Activated CD8-positive, alpha-beta memory T cell treated with anti-CD3 and anti-CD28 coated beads, Interleukin-2, amount 50 U/mL, for 48 hours (primary cell): ENCODE measurements at regions not wholly inside any gene's neighbourhood (a gene's known extent, or its start where the extent isn't known, plus 50 kb on each side); places are given as distances from the start of the nearest gene placed in this dataset.
"Not testable (repeated sequence)": the region's sequence is repeated elsewhere in the genome, so short reads cannot be mapped to it uniquely, and the experiment has no call there.

Experiments
- DNase-seq: peaks from one replicate; pipeline ENCODE4 v3.0.0-alpha.2; 2020

DNA sequence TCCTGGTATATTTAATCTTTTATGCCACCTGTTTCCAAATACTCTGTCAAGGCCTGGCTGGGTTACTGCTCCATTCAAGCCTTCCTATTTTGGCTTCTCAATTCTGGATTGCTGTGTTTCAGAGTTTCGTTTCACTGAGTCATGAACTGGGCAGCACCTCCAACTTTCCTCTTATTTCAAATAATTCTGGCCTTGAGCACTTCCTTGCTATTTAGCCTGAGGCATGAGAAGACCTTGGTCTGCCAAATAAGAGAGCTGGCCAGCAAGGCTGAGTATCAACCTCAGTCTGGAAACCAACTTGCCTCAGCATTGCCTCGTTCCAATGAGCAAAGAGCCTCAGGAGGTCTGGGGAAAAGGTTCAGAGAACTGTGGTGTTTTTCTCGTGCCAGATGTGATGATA lies 66.6 kb downstream of the TNFAIP3 start:
- DNase-seq: no peak

DNA sequence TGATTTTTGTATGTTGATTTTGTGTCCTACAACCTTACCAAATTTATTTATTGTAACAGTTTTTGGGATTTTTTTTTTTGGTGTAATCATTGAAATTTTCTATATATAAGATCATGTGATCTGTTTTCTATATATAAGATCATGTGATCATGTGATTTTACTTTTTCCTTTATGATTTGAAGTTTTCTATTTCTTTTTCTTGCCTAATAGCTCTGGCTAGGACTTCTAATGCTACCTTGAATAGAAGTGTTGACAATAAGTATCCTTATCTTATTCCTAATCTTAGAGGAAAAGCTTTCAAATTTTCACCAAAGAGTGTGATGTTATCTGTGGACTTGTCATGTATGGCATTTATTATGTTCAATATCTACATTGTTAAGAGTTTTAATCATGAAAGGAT lies 69.7 kb downstream of the TNFAIP3 start:
- DNase-seq: no peak

DNA sequence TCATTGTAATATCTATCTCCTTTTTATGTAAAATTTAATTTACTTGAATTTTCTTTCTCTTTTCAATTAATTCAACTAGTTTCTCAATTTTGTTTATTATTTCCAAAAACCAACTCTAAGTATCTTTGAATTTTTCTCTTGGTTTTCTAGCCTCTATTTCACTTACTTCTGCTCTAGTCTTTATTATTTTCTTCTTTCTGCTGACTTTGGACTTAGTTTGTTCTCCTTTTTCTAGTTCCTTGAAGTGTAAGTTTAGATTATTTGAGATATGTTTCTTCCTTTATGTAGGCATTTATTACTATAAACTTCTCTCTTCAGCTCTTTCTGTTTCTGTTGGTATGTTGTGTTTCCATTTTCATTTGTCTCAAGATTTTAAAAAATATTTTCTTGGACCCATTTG lies 70.8 kb downstream of the TNFAIP3 start:
- no peak for DNase-seq

- no peak for DNase-seq
These were observed 71.8 kb downstream of the TNFAIP3 start for GRCh38 chr6:137938770-137939379.

- no peak for DNase-seq
These were observed 74.9 kb downstream of the TNFAIP3 start for GRCh38 chr6:137941995-137942394.

- DNase-seq: no peak
These were observed 75.7 kb downstream of the TNFAIP3 start for GRCh38 chr6:137942736-137943135.

GRCh38 chr6:137944381-137944780 lies 77.3 kb downstream of the TNFAIP3 start:
- not testable (repeated sequence) for DNase-seq

GRCh38 chr6:137944793-137945498 lies 77.9 kb downstream of the TNFAIP3 start:
- DNase-seq: no peak

DNA sequence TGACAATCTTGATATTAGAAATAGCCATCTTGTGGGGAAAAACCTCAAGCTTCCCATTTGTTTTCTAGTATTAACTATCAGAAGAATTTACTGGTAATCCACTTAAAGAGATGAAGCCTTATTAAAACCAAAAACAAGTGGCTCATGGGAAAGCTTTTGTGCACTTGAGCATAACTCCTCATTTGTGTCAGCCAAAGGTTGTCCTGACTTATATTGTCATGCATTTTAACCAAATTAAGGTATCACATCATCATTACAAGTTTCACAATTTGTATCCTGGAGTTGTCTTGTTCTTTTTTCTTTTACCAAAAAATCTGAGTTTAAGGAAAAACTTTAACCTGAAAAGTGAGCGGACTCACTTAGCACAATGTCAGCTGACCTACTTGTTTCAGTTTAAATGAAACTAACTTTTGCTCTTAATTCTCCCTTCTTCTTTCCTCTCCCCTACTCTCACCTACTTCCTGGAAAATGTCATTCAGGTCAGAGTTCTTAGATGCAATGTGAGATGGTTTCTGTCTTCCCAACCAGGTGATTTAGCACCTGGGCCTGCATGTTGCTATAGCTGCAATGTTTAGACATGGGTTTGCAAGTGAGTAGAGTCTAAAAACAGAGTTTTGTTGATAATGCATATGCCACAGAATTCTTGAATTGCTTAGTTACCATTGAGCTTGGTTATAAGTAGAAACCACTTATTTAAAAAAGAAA lies 82.8 kb downstream of the TNFAIP3 start:
- DNase-seq: no peak

DNA sequence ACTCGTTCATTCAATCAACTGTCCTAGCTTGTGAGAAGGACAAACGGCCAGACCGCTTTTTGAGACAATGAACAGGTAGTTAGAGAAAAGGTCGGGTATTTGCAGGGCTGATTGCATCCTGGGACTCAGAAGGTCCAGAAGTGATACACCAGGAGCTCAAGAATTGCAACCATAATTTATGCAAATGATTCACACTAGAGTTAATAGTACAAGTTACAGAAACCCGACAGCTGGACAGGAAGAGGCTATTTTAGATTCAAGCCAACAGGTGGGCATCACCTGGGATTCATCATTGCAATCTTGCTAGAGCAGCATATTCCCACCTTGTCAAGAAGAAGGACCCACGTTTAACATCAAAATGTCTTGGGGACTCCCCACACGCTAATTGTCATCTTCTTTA lies 83.5 kb downstream of the TNFAIP3 start:
- no peak for DNase-seq

DNA sequence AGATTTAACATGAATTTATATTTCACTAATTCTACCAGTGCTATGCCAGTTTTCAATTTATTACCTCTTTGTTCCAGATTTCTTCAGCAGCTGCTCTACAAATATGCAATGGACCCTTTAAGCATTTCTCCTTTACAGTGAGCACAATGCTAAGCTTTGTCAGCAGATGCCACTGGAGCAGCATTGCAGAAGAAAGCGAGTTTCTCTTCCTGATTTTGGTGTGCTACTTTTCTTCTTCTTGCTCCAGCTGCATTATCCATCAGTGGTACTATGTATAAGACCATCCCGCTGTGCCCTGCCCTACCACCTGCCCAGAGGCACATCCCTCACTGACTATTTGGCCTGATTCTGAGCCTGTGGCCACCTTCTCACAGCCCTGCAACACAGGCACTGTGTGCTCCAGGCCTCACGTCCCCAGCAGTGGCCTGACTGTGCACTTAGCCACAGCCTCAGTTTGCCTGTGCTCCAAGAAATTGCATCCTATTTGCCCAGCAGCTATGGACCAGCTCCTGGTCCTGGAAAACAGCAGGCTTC lies 84.1 kb downstream of the TNFAIP3 start:
- DNase-seq: no peak

DNA sequence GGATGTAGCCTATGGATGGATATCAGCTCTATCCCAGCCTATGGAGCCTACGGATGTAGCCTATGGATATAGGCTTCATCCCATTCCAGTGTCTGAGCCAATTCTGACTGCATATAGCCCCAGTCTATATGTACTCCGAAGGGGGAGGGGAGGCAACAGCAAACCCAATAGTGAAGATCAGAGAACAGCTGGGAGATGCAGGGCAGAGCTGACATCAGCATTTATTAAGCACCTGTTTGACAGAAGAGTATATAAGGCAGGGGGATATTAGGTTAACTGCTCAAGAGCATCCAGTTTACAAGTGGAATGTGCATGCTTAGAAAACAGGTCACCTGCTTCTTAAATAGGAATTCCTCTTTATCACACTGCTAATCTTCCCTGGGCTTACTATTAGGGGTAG lies 85.2 kb downstream of the TNFAIP3 start:
- no peak for DNase-seq

DNA sequence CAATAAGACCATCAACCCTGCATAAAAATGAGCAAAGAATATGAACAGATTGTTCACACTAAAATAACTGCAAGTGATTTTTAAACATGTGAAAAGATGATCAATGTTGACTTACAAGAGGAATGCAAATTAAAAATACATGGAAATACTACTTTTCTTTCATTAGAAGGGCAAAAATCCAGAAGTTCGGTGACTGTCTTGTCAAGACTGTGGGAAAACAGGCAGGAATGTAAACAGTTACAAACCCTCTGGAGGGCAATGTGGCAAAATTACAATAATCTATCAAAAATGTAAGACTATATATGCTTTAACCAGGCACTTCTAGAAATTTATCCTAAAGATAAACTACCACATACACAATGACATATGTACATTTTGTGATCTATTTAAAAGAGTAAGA lies 86.7 kb downstream of the TNFAIP3 start:
- no peak for DNase-seq

- DNase-seq: no peak
These were observed 87.2 kb downstream of the TNFAIP3 start for GRCh38 chr6:137954253-137954652.

DNA sequence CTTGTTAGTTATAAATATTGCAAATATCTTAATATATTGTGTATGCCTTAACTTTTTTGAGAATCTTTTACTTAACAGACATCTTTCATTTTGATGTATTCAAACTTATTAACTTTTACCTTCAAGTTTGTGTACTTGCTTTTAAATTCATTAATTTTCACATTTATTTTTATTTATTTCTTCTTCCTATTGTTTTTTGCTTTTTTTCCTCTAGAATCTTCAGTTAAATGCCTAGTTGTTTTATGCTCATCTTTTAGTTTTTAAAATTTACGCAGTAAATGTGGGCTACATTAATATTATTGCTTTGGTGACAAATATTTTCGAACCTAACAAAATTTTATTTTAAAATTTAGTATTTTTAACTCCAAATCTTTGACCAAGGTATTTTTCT lies 89.0 kb downstream of the TNFAIP3 start:
- no peak for DNase-seq

- DNase-seq: no peak
These were observed 90.4 kb downstream of the TNFAIP3 start for GRCh38 chr6:137957471-137957870.

DNA sequence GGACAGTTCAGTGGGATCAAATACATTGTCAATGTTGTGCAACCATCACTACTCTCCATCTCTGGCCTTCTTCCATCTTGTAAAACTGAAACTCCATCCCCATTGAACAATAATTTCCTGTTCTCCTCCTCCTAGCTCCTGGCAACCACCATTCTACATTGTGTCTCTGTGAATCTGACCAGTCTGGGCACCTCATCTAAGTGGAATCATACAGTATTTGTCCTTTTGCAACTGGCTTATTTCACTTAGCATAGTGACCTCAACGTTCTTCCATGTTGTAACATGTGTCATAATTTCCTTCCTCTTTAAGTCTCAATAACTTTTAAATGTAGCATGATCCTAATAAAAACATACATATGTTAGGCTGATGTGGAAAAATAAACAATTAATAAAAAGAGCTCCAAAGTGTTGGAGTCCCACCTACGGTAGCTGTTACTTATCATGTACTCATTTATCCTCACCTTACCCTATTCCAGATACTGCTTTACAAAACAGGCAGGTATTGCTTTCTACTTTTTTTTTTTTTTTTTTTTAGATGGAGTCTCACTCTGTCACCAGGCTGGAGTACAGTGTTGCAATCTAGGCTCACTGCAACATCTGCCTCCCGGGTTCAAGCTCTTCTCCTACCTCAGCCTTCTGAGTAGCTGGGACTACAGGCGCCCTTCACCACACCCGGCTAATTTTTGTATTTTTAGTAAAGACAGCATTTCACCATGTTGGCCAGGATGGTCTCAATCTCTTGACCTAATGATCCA lies 91.9 kb downstream of the TNFAIP3 start:
- no peak for DNase-seq

GRCh38 chr6:137962725-137963124 lies 95.7 kb downstream of the TNFAIP3 start:
- no peak for DNase-seq

GRCh38 chr6:137964876-137965275 lies 97.8 kb downstream of the TNFAIP3 start:
- DNase-seq: no peak

- DNase-seq: no peak
These were observed 100.8 kb downstream of the TNFAIP3 start for GRCh38 chr6:137967689-137968454.

GRCh38 chr6:137968455-137968804 lies 101.4 kb downstream of the TNFAIP3 start:
- DNase-seq: no peak

GRCh38 chr6:137968901-137969300 lies 101.8 kb downstream of the TNFAIP3 start:
- no peak for DNase-seq

DNA sequence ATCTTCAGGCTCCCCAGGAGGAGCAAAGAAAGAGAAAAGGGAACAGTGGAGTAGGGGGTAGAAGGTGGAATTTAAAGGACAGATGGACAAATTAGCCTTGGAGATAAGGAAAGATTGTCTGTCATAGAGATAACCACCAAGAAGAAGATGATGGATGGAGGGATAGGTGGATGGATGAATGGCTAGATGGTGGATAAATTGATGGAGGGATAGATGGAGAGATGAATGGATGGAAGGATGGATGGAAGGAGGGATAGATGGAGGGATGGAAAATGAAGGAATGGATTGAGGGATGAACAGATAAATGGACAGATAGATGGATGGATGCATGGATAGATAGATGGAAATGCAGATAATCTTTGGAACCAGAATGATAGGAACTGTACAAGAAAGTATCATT lies 102.8 kb downstream of the TNFAIP3 start:
- no peak for DNase-seq
